ENCODE measurements at regions not wholly inside any gene's neighbourhood (a gene's known extent, or its start where the extent isn't known, plus 50 kb on each side); places are given as distances from the start of the nearest gene placed in this dataset.

DNA sequence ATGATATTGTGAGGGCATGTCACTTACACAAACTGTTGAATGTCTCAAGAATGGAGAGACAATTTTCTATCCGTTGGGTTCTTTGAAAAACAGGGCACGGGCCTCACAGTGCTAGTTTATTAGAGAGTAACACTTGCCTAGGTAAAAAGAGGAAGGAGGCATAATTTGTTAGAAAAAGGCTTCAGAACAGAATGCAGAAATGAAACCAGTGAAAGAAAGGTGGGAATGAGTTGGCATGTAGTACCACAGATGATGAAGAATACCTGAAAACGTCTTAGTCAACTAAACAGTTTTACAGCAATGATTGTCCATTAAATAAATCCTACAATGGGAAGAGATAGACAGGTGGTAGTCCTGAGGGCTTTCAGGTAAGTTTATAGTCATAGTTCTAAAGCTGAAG, 1399.7 kb upstream of the CADM2 start:
- TF ChIP-seq ESRRG (CRISPR knock-in tag; IDR thresholded peaks at IDR 0.05), result no peak
- no peak for TF ChIP-seq BACH2 (CRISPR knock-in tag; IDR thresholded peaks at IDR 0.05; ENCODE audit: borderline replicate concordance)
- no peak for TF ChIP-seq ZC3H10 (CRISPR knock-in tag; IDR thresholded peaks at IDR 0.05)
- no peak for TF ChIP-seq ZFP3 (CRISPR knock-in tag; IDR thresholded peaks at IDR 0.05)
- no peak for TF ChIP-seq RARB (CRISPR knock-in tag; IDR thresholded peaks at IDR 0.05)
- TF ChIP-seq, protein P1, sequence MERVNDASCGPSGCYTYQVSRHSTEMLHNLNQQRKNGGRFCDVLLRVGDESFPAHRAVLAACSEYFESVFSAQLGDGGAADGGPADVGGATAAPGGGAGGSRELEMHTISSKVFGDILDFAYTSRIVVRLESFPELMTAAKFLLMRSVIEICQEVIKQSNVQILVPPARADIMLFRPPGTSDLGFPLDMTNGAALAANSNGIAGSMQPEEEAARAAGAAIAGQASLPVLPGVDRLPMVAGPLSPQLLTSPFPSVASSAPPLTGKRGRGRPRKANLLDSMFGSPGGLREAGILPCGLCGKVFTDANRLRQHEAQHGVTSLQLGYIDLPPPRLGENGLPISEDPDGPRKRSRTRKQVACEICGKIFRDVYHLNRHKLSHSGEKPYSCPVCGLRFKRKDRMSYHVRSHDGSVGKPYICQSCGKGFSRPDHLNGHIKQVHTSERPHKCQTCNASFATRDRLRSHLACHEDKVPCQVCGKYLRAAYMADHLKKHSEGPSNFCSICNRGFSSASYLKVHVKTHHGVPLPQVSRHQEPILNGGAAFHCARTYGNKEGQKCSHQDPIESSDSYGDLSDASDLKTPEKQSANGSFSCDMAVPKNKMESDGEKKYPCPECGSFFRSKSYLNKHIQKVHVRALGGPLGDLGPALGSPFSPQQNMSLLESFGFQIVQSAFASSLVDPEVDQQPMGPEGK (CRISPR knock-in tag; IDR thresholded peaks at IDR 0.05; ENCODE audit: borderline replicate concordance), result no peak
- TF ChIP-seq ZNF8 (CRISPR knock-in tag; IDR thresholded peaks at IDR 0.05), result no peak
- no peak for TF ChIP-seq GLIS3 (CRISPR knock-in tag; IDR thresholded peaks at IDR 0.05)
- TF ChIP-seq PPARA (CRISPR knock-in tag; IDR thresholded peaks at IDR 0.05; ENCODE audit: borderline replicate concordance), result no peak
- TF ChIP-seq ZNF70 (CRISPR knock-in tag; IDR thresholded peaks at IDR 0.05), result no peak
